ENCODE measurements at regions not wholly inside any gene's neighbourhood (a gene's known extent, or its start where the extent isn't known, plus 50 kb on each side); places are given as distances from the start of the nearest gene placed in this dataset.

GRCh38 chr2:147660680-147661079 lies 184.1 kb upstream of the ACVR2A start:
- H3K9me3 Mint-ChIP-seq = no peaks in the 10 kb centered on the region
- POLR2A ChIA-PET = no interaction called here
- H3K36me3 Mint-ChIP-seq (ENCODE audit: low read depth) = no peaks in the 10 kb centered on the region
- DNase-seq = no peak
- TF ChIP-seq CTCF (IDR thresholded peaks at IDR 0.05) = no peak
- CTCF ChIA-PET = no interaction called here
- H3K4me1 Mint-ChIP-seq = no peaks in the 10 kb centered on the region
- intact Hi-C loops (cut with micrococcal nuclease) = no loop called here
- no peak overlapping the region for H3K27ac Mint-ChIP-seq
- H3K4me3 Mint-ChIP-seq = no peak overlapping the region
- ATAC-seq (ENCODE audit: low read depth) = no peak
- no peaks in the 10 kb centered on the region for H3K27me3 Mint-ChIP-seq

- POLR2A ChIA-PET = no interaction called here
- CTCF ChIA-PET = no interaction called here
- Mint-ChIP-seq H3K27me3 (no peaks in the 10 kb centered on the region), H3K36me3 (ENCODE audit: low read depth) (no peaks in the 10 kb centered on the region), H3K4me3 (no peak overlapping the region), H3K27ac (no peak overlapping the region), H3K9me3 (no peaks in the 10 kb centered on the region), H3K4me1 (no peaks in the 10 kb centered on the region)
- no peak for TF ChIP-seq CTCF (IDR thresholded peaks at IDR 0.05)
- DNase-seq = no peak
- ATAC-seq (ENCODE audit: low read depth) = no peak
- intact Hi-C loops (cut with micrococcal nuclease) = no loop called here
These were observed 185.8 kb upstream of the ACVR2A start for GRCh38 chr2:147659051-147659450.

GRCh38 chr2:147657086-147658000 lies 187.5 kb upstream of the ACVR2A start:
- no peak overlapping the region for H3K4me3 Mint-ChIP-seq
- POLR2A ChIA-PET = no interaction called here
- DNase-seq (no peak), ATAC-seq (ENCODE audit: low read depth) (no peak)
- H3K36me3 Mint-ChIP-seq (ENCODE audit: low read depth) = no peaks in the 10 kb centered on the region
- intact Hi-C loops (cut with micrococcal nuclease) = no loop called here
- no peak for TF ChIP-seq CTCF (IDR thresholded peaks at IDR 0.05)
- H3K9me3 Mint-ChIP-seq = no peaks in the 10 kb centered on the region
- no peaks in the 10 kb centered on the region for H3K4me1 Mint-ChIP-seq
- H3K27me3 Mint-ChIP-seq = no peaks in the 10 kb centered on the region
- H3K27ac Mint-ChIP-seq = no peak overlapping the region
- CTCF ChIA-PET = no interaction called here

GRCh38 chr2:147649998-147650397 lies 194.8 kb upstream of the ACVR2A start:
- Mint-ChIP-seq H3K4me3 (no peak overlapping the region), H3K4me1 (no peaks in the 10 kb centered on the region), H3K27me3 (no peaks in the 10 kb centered on the region), H3K27ac (no peak overlapping the region), H3K36me3 (ENCODE audit: low read depth) (no peaks in the 10 kb centered on the region), H3K9me3 (no peaks in the 10 kb centered on the region)
- no peak for DNase-seq
- intact Hi-C loops (cut with micrococcal nuclease) = no loop called here
- CTCF ChIA-PET = no interaction called here
- POLR2A ChIA-PET = no interaction called here
- ATAC-seq (ENCODE audit: low read depth) = no peak
- no peak for TF ChIP-seq CTCF (IDR thresholded peaks at IDR 0.05)

- CTCF ChIA-PET = no interaction called here
- Mint-ChIP-seq H3K36me3 (ENCODE audit: low read depth) (no peaks in the 10 kb centered on the region), H3K4me1 (no peaks in the 10 kb centered on the region), H3K27ac (no peak overlapping the region), H3K4me3 (no peak overlapping the region), H3K27me3 (no peaks in the 10 kb centered on the region), H3K9me3 (no peaks in the 10 kb centered on the region)
- TF ChIP-seq CTCF (IDR thresholded peaks at IDR 0.05) = no peak
- no peak for ATAC-seq (ENCODE audit: low read depth)
- POLR2A ChIA-PET = no interaction called here
- DNase-seq = no peak
- intact Hi-C loops (cut with micrococcal nuclease) = no loop called here
These were observed 195.5 kb upstream of the ACVR2A start for GRCh38 chr2:147649286-147649685.
